HPDE6-E6E7 (cell line): ENCODE measurements at regions not wholly inside any gene's neighbourhood (a gene's known extent, or its start where the extent isn't known, plus 50 kb on each side); places are given as distances from the start of the nearest gene placed in this dataset.

Source experiments
- DNase-seq: peaks from one replicate; pipeline ENCODE4 v3.0.0; 2011; ENCODE audit warnings: missing footprints; ENCODE audit errors: extremely low spot score

GRCh38 chr11:8740129-8740528, 57.5 kb downstream of the RPL27A start:
- DNase-seq = no peak

GRCh38 chr11:8744423-8744822, 61.8 kb downstream of the RPL27A start:
- peak; percentile 84 for DNase-seq

GRCh38 chr11:8745431-8746253, 63.0 kb downstream of the RPL27A start:
- no peak for DNase-seq

GRCh38 chr11:8746331-8746974, 63.9 kb downstream of the RPL27A start:
- DNase-seq = no peak

GRCh38 chr11:8747173-8747572, 64.6 kb downstream of the RPL27A start:
- no peak for DNase-seq

GRCh38 chr11:8748317-8748716, 65.7 kb downstream of the RPL27A start:
- DNase-seq = no peak

GRCh38 chr11:8749202-8749601, 66.6 kb downstream of the RPL27A start:
- no peak for DNase-seq

GRCh38 chr11:8754241-8754640, 71.6 kb downstream of the RPL27A start:
- DNase-seq = no peak

- DNase-seq = no peak
Measured at GRCh38 chr11:8756201-8756600, 73.6 kb downstream of the RPL27A start.

GRCh38 chr11:8757047-8757446, 74.5 kb downstream of the RPL27A start:
- no peak for DNase-seq

- DNase-seq = no peak
Measured at GRCh38 chr11:8757533-8757932, 74.9 kb downstream of the RPL27A start.

- no peak for DNase-seq
Measured at GRCh38 chr11:8758619-8759169, 76.1 kb downstream of the RPL27A start.

GRCh38 chr11:8759634-8760033, 77.0 kb downstream of the RPL27A start:
- no peak for DNase-seq

GRCh38 chr11:8760896-8761295, 78.3 kb downstream of the RPL27A start:
- no peak for DNase-seq

GRCh38 chr11:8763070-8763685, 80.6 kb downstream of the RPL27A start:
- no peak for DNase-seq

- no peak for DNase-seq
Measured at GRCh38 chr11:8765294-8765693, 82.7 kb downstream of the RPL27A start.

- no peak for DNase-seq
Measured at GRCh38 chr11:8766043-8766987, 83.7 kb downstream of the RPL27A start.

GRCh38 chr11:8766988-8767374, 84.4 kb downstream of the RPL27A start:
- DNase-seq = no peak

GRCh38 chr11:8767466-8768142, 85.0 kb downstream of the RPL27A start:
- DNase-seq = peak; percentile 60

- no peak for DNase-seq
Measured at GRCh38 chr11:8768625-8769333, 86.2 kb downstream of the RPL27A start.
